GM23338 (cell line): ENCODE measurements at regions not wholly inside any gene's neighbourhood (a gene's known extent, or its start where the extent isn't known, plus 50 kb on each side); places are given as distances from the start of the nearest gene placed in this dataset.

Source experiments
- ATAC-seq: fragments of 200-7000 bp; cut with Tn5 transposase; 3 replicates; pipeline ENCODE4 v1.9.1; 2020
- DNase-seq: peaks from one replicate; pipeline ENCODE4 v3.0.0-alpha.2; 2015; ENCODE audit warnings: low spot score
- H2AFZ ChIP-seq: fragments of 200-600 bp; sonication (generic); 2 replicates; pipeline ENCODE4 v1.8.0; 2016; ENCODE audit warnings: antibody characterized with exemption, mild to moderate bottlenecking, moderate library complexity
- H3F3A ChIP-seq: fragments of 200-600 bp; sonication (generic); replicated peaks from 2 replicates; pipeline ENCODE4 v1.8.0; 2017; ENCODE audit warnings: antibody characterized with exemption, mixed run types, low read depth
- H3K27ac ChIP-seq: fragments of 200-600 bp; sonication (generic); 2 replicates; pipeline ENCODE4 v1.6.1; 2016; ENCODE audit warnings: low read depth
- H3K27me3 ChIP-seq: fragments of 200-600 bp; sonication (generic); 2 replicates; pipeline ENCODE4 v1.8.0; 2016; ENCODE audit warnings: mild to moderate bottlenecking, mixed run types, moderate library complexity; ENCODE audit not compliant: insufficient read depth
- H3K36me3 ChIP-seq: fragments of 200-600 bp; sonication (generic); 2 replicates; pipeline ENCODE4 v1.8.0; 2016; ENCODE audit warnings: mild to moderate bottlenecking; ENCODE audit not compliant: insufficient read depth
- H3K4me1 ChIP-seq: fragments of 200-600 bp; sonication (generic); 2 replicates; pipeline ENCODE4 v1.8.0; 2016; ENCODE audit warnings: mild to moderate bottlenecking, moderate library complexity; ENCODE audit not compliant: insufficient read depth
- H3K4me2 ChIP-seq: fragments of 200-600 bp; sonication (generic); 2 replicates; pipeline ENCODE4 v1.7.1; 2017; ENCODE audit warnings: mixed run types
- H3K4me3 ChIP-seq: fragments of 200-600 bp; sonication (generic); 2 replicates; pipeline ENCODE4 v1.6.1; 2016; ENCODE audit warnings: mixed run types
- H3K79me2 ChIP-seq: fragments of 200-600 bp; sonication (generic); replicated peaks from 2 replicates; pipeline ENCODE4 v1.8.0; 2017; ENCODE audit warnings: mild to moderate bottlenecking; ENCODE audit not compliant: insufficient read depth
- H3K9me2 ChIP-seq: fragments of 200-600 bp; sonication (generic); 2 replicates; pipeline ENCODE4 v1.8.0; 2017; ENCODE audit not compliant: insufficient read depth
- H4K20me1 ChIP-seq: fragments of 200-600 bp; sonication (generic); replicated peaks from 2 replicates; pipeline ENCODE4 v1.8.0; 2017; ENCODE audit warnings: mild to moderate bottlenecking; ENCODE audit not compliant: insufficient read depth
- H3K27ac Mint-ChIP-seq: 2 replicates; pipeline ENCODE4 v1.8.0; 2020; ENCODE audit warnings: inconsistent platforms, mild to moderate bottlenecking, moderate library complexity, mixed read lengths
- H3K27me3 Mint-ChIP-seq: 3 replicates; pipeline ENCODE4 v1.8.0; 2022; ENCODE audit warnings: low read depth, mild to moderate bottlenecking, moderate library complexity, mixed read lengths, inconsistent platforms; ENCODE audit not compliant: insufficient read depth, poor library complexity
- H3K36me3 Mint-ChIP-seq: 3 replicates; pipeline ENCODE4 v1.8.0; 2021; ENCODE audit warnings: low read depth, mild to moderate bottlenecking, inconsistent platforms, moderate library complexity, mixed read lengths
- H3K4me1 Mint-ChIP-seq: 3 replicates; pipeline ENCODE4 v1.8.0; 2020; ENCODE audit warnings: mild to moderate bottlenecking, inconsistent platforms, mixed read lengths
- H3K4me3 Mint-ChIP-seq: 3 replicates; pipeline ENCODE4 v1.8.0; 2021; ENCODE audit warnings: moderate library complexity, mild to moderate bottlenecking, inconsistent platforms, mixed read lengths
- H3K9me3 Mint-ChIP-seq: 3 replicates; pipeline ENCODE4 v1.8.0; 2020; ENCODE audit warnings: moderate library complexity, mild to moderate bottlenecking, inconsistent platforms, mixed read lengths
- CREB1 ChIP-seq: fragments of 250-450 bp; sonication (Bioruptor Pico); IDR thresholded peaks from 2 replicates; pipeline ENCODE4 v1.5.0; 2020; ENCODE audit warnings: low read depth, mild to moderate bottlenecking, moderate library complexity
- ETS1 ChIP-seq: IDR thresholded peaks from 2 replicates; pipeline ENCODE4 v1.6.1; 2016; ENCODE audit warnings: antibody characterized with exemption
- EZH2phosphoT487 ChIP-seq: fragments of 200-600 bp; sonication (generic); IDR thresholded peaks from one replicate; pipeline ENCODE4 v1.8.1; 2018; ENCODE audit warnings: antibody characterized with exemption; ENCODE audit not compliant: unreplicated experiment
- JUNB ChIP-seq: IDR thresholded peaks from one replicate; pipeline ENCODE4 v1.6.1; 2016; ENCODE audit warnings: antibody characterized with exemption; ENCODE audit not compliant: unreplicated experiment
- REST ChIP-seq: IDR thresholded peaks from one replicate; pipeline ENCODE4 v1.6.1; 2018; ENCODE audit warnings: antibody characterized with exemption; ENCODE audit not compliant: unreplicated experiment
- ZNF114 ChIP-seq: fragments of 250-450 bp; sonication (Bioruptor Pico); IDR thresholded peaks from 2 replicates; pipeline ENCODE4 v1.5.0; 2020; ENCODE audit warnings: mild to moderate bottlenecking, moderate library complexity

- no peak for TF ChIP-seq ZNF114 (CRISPR knock-in tag)
- no peak for TF ChIP-seq ETS1
- TF ChIP-seq JUNB, result no peak
Measured at GRCh38 chr6:48845219-48845618, 617.8 kb downstream of the MMUT start (continued).

GRCh38 chr6:48844696-48845095 lies 618.4 kb downstream of the MMUT start:
- Histone ChIP-seq H4K20me1 (no peaks in the 10 kb centered on the region), H2AFZ (no peak overlapping the region), H3K9me2 (0 out of 2 replicates have a peak, but pooled peaks cover 14% of the 10 kb centered on the region), H3K4me2 (no peak overlapping the region), H3K27ac (no peak overlapping the region), H3K36me3 (peaks cover 14% of the 10 kb centered on the region; the same call in 1 of the 2 replicates), H3K79me2 (no peaks in the 10 kb centered on the region), H3K4me3 (no peak overlapping the region), H3F3A (no peaks in the 10 kb centered on the region), H3K4me1 (peaks cover 4% of the 10 kb centered on the region; the same call in 1 of the 2 replicates), H3K27me3 (no peaks in the 10 kb centered on the region)
- H3K9me3 Mint-ChIP-seq, result peaks cover 36% of the 10 kb centered on the region
- ATAC-seq, result no peak
- no peak overlapping the region for H3K27ac Mint-ChIP-seq
- H3K36me3 Mint-ChIP-seq, result peaks cover 33% of the 10 kb centered on the region
- no peak for DNase-seq
- peaks cover 4% of the 10 kb centered on the region; the same call in 2 of the 3 replicates for H3K4me1 Mint-ChIP-seq
- no peak overlapping the region for H3K4me3 Mint-ChIP-seq
- TF ChIP-seq CREB1 (no peak), ZNF114 (CRISPR knock-in tag) (no peak), REST (no peak), EZH2phosphoT487 (no peak)
- H3K27me3 Mint-ChIP-seq, result no peaks in the 10 kb centered on the region

- no peak overlapping the region for H3K4me2 ChIP-seq
- H2AFZ ChIP-seq, result no peak overlapping the region
- Mint-ChIP-seq H3K36me3 (peaks cover 39% of the 10 kb centered on the region), H3K4me3 (no peak overlapping the region), H3K27me3 (no peaks in the 10 kb centered on the region), H3K9me3 (peaks cover 32% of the 10 kb centered on the region), H3K4me1 (peaks cover 11% of the 10 kb centered on the region), H3K27ac (no peak overlapping the region)
- H3F3A ChIP-seq, result no peaks in the 10 kb centered on the region
- H3K79me2 ChIP-seq, result no peaks in the 10 kb centered on the region
- no peaks in the 10 kb centered on the region for H4K20me1 ChIP-seq
- ATAC-seq (no peak), DNase-seq (no peak)
- peaks cover 13% of the 10 kb centered on the region; the same call in 1 of the 2 replicates for H3K4me1 ChIP-seq
- H3K27ac ChIP-seq, result no peak overlapping the region
- TF ChIP-seq JUNB, result no peak
- peaks cover 16% of the 10 kb centered on the region; the same call in 1 of the 2 replicates for H3K9me2 ChIP-seq
- no peaks in the 10 kb centered on the region for H3K27me3 ChIP-seq
- peaks cover 14% of the 10 kb centered on the region; the same call in 1 of the 2 replicates for H3K36me3 ChIP-seq
- H3K4me3 ChIP-seq, result no peak overlapping the region
Measured at GRCh38 chr6:48840896-48841295, 622.2 kb downstream of the MMUT start.
